ENCODE measurements at regions not wholly inside any gene's neighbourhood (a gene's known extent, or its start where the extent isn't known, plus 50 kb on each side); places are given as distances from the start of the nearest gene placed in this dataset.

DNA sequence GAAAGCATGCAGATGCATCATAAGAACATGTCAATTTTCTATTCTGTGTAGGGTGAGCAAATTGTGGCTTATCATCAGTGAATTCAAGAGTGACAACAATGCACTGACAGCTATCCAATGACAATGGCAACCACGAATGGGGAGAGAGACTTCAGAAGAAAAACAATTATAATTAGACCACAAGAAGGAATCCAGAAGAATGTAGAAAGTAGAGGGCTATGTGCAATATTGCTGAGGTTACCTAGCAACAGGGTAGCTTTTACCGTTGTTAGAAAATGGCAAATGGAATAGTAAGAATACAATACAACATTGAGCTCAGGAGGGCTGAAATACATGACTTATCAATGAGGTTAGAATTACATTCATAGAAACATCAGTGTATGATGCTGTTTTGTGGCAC is 71.1 kb upstream of the SESTD1 start:
- TF ChIP-seq, protein P1, sequence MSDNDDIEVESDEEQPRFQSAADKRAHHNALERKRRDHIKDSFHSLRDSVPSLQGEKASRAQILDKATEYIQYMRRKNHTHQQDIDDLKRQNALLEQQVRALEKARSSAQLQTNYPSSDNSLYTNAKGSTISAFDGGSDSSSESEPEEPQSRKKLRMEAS (IDR thresholded peaks at IDR 0.05), result no peak
- TF ChIP-seq RAD21 (IDR thresholded peaks at IDR 0.05; ENCODE audit: low read depth), result no peak
- TF ChIP-seq TAF1 (IDR thresholded peaks at IDR 0.05; ENCODE audit: low read depth), result no peak
- TF ChIP-seq EGR1 (IDR thresholded peaks at IDR 0.05), result no peak
- TF ChIP-seq, protein P2, sequence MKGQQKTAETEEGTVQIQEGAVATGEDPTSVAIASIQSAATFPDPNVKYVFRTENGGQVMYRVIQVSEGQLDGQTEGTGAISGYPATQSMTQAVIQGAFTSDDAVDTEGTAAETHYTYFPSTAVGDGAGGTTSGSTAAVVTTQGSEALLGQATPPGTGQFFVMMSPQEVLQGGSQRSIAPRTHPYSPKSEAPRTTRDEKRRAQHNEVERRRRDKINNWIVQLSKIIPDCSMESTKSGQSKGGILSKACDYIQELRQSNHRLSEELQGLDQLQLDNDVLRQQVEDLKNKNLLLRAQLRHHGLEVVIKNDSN (IDR thresholded peaks at IDR 0.05), result no peak
- TF ChIP-seq CEBPB (IDR thresholded peaks at IDR 0.05), result no peak
- TF ChIP-seq FOXM1 (IDR thresholded peaks at IDR 0.05; ENCODE audit: borderline replicate concordance, low read depth), result no peak
- no peak for TF ChIP-seq ZBTB7A (IDR thresholded peaks at IDR 0.05; ENCODE audit: low read depth)
- TF ChIP-seq EP300 (IDR thresholded peaks at IDR 0.05; ENCODE audit: borderline replicate concordance), result no peak

Data from Ishikawa (cell line).